Esophagus squamous epithelium (tissue), 4 donors: ENCODE measurements at regions not wholly inside any gene's neighbourhood (a gene's known extent, or its start where the extent isn't known, plus 50 kb on each side); places are given as distances from the start of the nearest gene placed in this dataset.

Experiments
- POLR2A ChIP-seq, 4 donors: fragments of 450-650 bp; IDR thresholded peaks; one replicate each; pipeline ENCODE4 v1.6.1; 2017; ENCODE audit warnings: antibody characterized with exemption in 4 of 4, mild to moderate bottlenecking in 4 of 4, moderate library complexity in 3 of 4
- TF ChIP-seq, protein P1 (sequence below), 6 experiments: fragments of 450-650 bp in 4 of 6; fragments of 200-600 bp in 2 of 6; sonication (generic) in 2 of 6; IDR thresholded peaks; one replicate each; pipeline ENCODE4 v1.5.1; 2016 to 2019; ENCODE audit warnings: antibody characterized with exemption in 6 of 6, mild to moderate bottlenecking in 4 of 6, moderate library complexity in 4 of 6

DNA sequence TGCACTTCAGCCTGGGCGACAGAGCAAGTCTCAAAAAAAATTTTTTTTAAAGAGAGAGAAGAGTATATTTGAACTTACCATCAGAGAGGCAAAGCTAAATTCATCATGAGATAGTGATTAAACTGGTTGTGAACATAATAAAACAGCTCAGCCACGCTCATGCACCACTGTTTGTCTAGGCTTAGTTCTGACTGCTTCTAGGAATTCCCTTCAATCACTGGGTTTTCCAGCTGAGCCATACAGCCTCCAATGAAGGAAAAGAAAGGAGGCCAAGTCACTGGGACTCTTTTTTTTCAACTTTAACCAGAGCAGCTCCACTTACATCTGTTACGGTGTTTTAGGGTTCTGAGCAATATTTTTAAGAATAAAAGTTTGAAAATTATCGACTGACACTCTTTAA, 50.4 kb upstream of the HNRNPU start:
- TF ChIP-seq, protein P1, sequence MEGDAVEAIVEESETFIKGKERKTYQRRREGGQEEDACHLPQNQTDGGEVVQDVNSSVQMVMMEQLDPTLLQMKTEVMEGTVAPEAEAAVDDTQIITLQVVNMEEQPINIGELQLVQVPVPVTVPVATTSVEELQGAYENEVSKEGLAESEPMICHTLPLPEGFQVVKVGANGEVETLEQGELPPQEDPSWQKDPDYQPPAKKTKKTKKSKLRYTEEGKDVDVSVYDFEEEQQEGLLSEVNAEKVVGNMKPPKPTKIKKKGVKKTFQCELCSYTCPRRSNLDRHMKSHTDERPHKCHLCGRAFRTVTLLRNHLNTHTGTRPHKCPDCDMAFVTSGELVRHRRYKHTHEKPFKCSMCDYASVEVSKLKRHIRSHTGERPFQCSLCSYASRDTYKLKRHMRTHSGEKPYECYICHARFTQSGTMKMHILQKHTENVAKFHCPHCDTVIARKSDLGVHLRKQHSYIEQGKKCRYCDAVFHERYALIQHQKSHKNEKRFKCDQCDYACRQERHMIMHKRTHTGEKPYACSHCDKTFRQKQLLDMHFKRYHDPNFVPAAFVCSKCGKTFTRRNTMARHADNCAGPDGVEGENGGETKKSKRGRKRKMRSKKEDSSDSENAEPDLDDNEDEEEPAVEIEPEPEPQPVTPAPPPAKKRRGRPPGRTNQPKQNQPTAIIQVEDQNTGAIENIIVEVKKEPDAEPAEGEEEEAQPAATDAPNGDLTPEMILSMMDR (IDR thresholded peaks at IDR 0.05) = no peak
- TF ChIP-seq POLR2A (IDR thresholded peaks at IDR 0.05) = no peak
